ENCODE measurements at regions not wholly inside any gene's neighbourhood (a gene's known extent, or its start where the extent isn't known, plus 50 kb on each side); places are given as distances from the start of the nearest gene placed in this dataset.

- no peak for DNase-seq (ENCODE audit: extremely low read depth, low read depth)
- no peak overlapping the region for H3K4me3 ChIP-seq (replicated peaks; ENCODE audit: low read depth, low read length)
- TF ChIP-seq CTCF (IDR thresholded peaks at IDR 0.05; ENCODE audit: low read depth, low read length, missing control alignments) = no peak
Observed at GRCh38 chr2:225930687-225931086, 531.2 kb downstream of the NYAP2 start.

- no peak for TF ChIP-seq CTCF (IDR thresholded peaks at IDR 0.05; ENCODE audit: low read depth, low read length, missing control alignments)
- H3K4me3 ChIP-seq (replicated peaks; ENCODE audit: low read depth, low read length) = no peak overlapping the region
- no peak for DNase-seq (ENCODE audit: extremely low read depth, low read depth)
Observed at GRCh38 chr2:225920621-225921220, 521.2 kb downstream of the NYAP2 start.

GRCh38 chr2:225916692-225917091 lies 517.2 kb downstream of the NYAP2 start:
- H3K4me3 ChIP-seq (replicated peaks; ENCODE audit: low read depth, low read length) = no peak overlapping the region
- DNase-seq (ENCODE audit: extremely low read depth, low read depth) = no peak
- no peak for TF ChIP-seq CTCF (IDR thresholded peaks at IDR 0.05; ENCODE audit: low read depth, low read length, missing control alignments)

GRCh38 chr2:225911019-225911418 lies 511.5 kb downstream of the NYAP2 start:
- no peak for DNase-seq (ENCODE audit: extremely low read depth, low read depth)
- H3K4me3 ChIP-seq (replicated peaks; ENCODE audit: low read depth, low read length) = no peak overlapping the region
- no peak for TF ChIP-seq CTCF (IDR thresholded peaks at IDR 0.05; ENCODE audit: low read depth, low read length, missing control alignments)

GRCh38 chr2:225895126-225895525 lies 495.6 kb downstream of the NYAP2 start:
- H3K4me3 ChIP-seq (replicated peaks; ENCODE audit: low read depth, low read length) = no peak overlapping the region
- no peak for TF ChIP-seq CTCF (IDR thresholded peaks at IDR 0.05; ENCODE audit: low read depth, low read length, missing control alignments)
- no peak for DNase-seq (ENCODE audit: extremely low read depth, low read depth)

GRCh38 chr2:225894236-225894980 lies 494.9 kb downstream of the NYAP2 start:
- no peak overlapping the region for H3K4me3 ChIP-seq (replicated peaks; ENCODE audit: low read depth, low read length)
- no peak for TF ChIP-seq CTCF (IDR thresholded peaks at IDR 0.05; ENCODE audit: low read depth, low read length, missing control alignments)
- peak; percentile 19 for DNase-seq (ENCODE audit: extremely low read depth, low read depth)

Measured in HFF-Myc (cell line).